ENCODE measurements at regions not wholly inside any gene's neighbourhood (a gene's known extent, or its start where the extent isn't known, plus 50 kb on each side); places are given as distances from the start of the nearest gene placed in this dataset.

DNA sequence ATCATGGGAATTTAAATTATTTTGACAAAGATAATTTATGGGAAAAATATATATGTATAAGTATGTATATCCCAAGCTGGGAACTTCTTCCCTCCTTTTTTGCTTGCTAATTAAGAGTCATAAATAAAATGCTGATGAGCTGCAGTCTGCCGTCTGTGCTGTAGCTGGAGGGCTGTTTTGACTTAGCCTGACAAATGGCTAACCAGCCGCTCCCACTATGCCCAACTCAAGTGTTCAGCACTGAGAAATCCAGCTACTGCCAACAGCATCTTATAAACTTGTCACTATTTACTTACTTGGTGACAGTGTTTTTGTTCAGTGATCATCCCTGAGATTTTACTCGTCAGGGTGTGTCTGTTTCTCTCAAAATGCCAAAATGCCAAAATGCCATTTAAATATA lies 171.2 kb upstream of the PGRMC2 start:
- no peak for TF ChIP-seq SIN3A (IDR thresholded peaks at IDR 0.05; ENCODE audit: borderline replicate concordance, insufficient read depth, low read depth, low read length)
- TF ChIP-seq, protein P1, sequence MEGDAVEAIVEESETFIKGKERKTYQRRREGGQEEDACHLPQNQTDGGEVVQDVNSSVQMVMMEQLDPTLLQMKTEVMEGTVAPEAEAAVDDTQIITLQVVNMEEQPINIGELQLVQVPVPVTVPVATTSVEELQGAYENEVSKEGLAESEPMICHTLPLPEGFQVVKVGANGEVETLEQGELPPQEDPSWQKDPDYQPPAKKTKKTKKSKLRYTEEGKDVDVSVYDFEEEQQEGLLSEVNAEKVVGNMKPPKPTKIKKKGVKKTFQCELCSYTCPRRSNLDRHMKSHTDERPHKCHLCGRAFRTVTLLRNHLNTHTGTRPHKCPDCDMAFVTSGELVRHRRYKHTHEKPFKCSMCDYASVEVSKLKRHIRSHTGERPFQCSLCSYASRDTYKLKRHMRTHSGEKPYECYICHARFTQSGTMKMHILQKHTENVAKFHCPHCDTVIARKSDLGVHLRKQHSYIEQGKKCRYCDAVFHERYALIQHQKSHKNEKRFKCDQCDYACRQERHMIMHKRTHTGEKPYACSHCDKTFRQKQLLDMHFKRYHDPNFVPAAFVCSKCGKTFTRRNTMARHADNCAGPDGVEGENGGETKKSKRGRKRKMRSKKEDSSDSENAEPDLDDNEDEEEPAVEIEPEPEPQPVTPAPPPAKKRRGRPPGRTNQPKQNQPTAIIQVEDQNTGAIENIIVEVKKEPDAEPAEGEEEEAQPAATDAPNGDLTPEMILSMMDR (IDR thresholded peaks at IDR 0.05) = no peak
- TF ChIP-seq, protein P2, sequence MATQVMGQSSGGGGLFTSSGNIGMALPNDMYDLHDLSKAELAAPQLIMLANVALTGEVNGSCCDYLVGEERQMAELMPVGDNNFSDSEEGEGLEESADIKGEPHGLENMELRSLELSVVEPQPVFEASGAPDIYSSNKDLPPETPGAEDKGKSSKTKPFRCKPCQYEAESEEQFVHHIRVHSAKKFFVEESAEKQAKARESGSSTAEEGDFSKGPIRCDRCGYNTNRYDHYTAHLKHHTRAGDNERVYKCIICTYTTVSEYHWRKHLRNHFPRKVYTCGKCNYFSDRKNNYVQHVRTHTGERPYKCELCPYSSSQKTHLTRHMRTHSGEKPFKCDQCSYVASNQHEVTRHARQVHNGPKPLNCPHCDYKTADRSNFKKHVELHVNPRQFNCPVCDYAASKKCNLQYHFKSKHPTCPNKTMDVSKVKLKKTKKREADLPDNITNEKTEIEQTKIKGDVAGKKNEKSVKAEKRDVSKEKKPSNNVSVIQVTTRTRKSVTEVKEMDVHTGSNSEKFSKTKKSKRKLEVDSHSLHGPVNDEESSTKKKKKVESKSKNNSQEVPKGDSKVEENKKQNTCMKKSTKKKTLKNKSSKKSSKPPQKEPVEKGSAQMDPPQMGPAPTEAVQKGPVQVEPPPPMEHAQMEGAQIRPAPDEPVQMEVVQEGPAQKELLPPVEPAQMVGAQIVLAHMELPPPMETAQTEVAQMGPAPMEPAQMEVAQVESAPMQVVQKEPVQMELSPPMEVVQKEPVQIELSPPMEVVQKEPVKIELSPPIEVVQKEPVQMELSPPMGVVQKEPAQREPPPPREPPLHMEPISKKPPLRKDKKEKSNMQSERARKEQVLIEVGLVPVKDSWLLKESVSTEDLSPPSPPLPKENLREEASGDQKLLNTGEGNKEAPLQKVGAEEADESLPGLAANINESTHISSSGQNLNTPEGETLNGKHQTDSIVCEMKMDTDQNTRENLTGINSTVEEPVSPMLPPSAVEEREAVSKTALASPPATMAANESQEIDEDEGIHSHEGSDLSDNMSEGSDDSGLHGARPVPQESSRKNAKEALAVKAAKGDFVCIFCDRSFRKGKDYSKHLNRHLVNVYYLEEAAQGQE (IDR thresholded peaks at IDR 0.05; ENCODE audit: insufficient read depth in 1 of 2, low read depth in 2 of 2, low read length in 1 of 2) = no peak
